ENCODE measurements at regions not wholly inside any gene's neighbourhood (a gene's known extent, or its start where the extent isn't known, plus 50 kb on each side); places are given as distances from the start of the nearest gene placed in this dataset.

- TF ChIP-seq CTCF (IDR thresholded peaks at IDR 0.05) = no peak
- no peak for TF ChIP-seq POLR2A (IDR thresholded peaks at IDR 0.05)
Measured at GRCh38 chr13:73715114-73715910, 418.9 kb downstream of the KLF12 start.

All from ovary (tissue), 3 donors.